K562 (cell line): ENCODE measurements at regions not wholly inside any gene's neighbourhood (a gene's known extent, or its start where the extent isn't known, plus 50 kb on each side); places are given as distances from the start of the nearest gene placed in this dataset.

Source experiments
- CHD4 ChIP-seq: fragments of 200-600 bp; sonication (generic); IDR thresholded peaks from 3 replicates; pipeline ENCODE4 v1.6.1; 2012; ENCODE audit warnings: low read depth, mild to moderate bottlenecking, mixed read lengths, low read length, inconsistent platforms; ENCODE audit not compliant: insufficient read depth, insufficient replicate concordance, poor library complexity, severe bottlenecking
- ETV5 ChIP-seq: sonication (generic); formaldehyde crosslinking; IDR thresholded peaks from 2 replicates; pipeline ENCODE4 v1.4.0; 2020; ENCODE audit warnings: low read depth, mild to moderate bottlenecking, missing genetic modification reagents
- HNRNPK ChIP-seq: fragments of 200-400 bp; formaldehyde crosslinking; IDR thresholded peaks from one replicate; pipeline ENCODE4 v1.6.1; 2018; ENCODE audit warnings: mild to moderate bottlenecking, low read depth, low read length; ENCODE audit not compliant: poor library complexity, severe bottlenecking
- KLF1 ChIP-seq: fragments of 450-650 bp; IDR thresholded peaks from 2 replicates; pipeline ENCODE4 v1.6.1; 2016; ENCODE audit warnings: missing genetic modification characterization, missing compliant biosample characterization
- MEIS2 ChIP-seq: fragments of 450-650 bp; IDR thresholded peaks from 2 replicates; pipeline ENCODE4 v1.6.1; 2014; ENCODE audit warnings: mild to moderate bottlenecking; ENCODE audit not compliant: partially characterized antibody
- MYNN ChIP-seq, 2 experiments: sonication (generic); formaldehyde crosslinking in 1 of 2; IDR thresholded peaks; 2 replicates each; pipeline versions ENCODE4 v1.5.0 to v1.6.1; 2016 to 2020; ENCODE audit warnings: antibody characterized with exemption in 1 of 2, missing genetic modification reagents in 1 of 2
- NR4A1 ChIP-seq, 2 experiments: fragments of 250-450 bp in 1 of 2; fragments of 450-650 bp in 1 of 2; sonication (Bioruptor Pico) in 1 of 2; IDR thresholded peaks; 2 replicates each; pipeline versions ENCODE4 v1.4.0 to v1.6.1; 2016 to 2020; ENCODE audit warnings: mild to moderate bottlenecking in 2 of 2, missing compliant biosample characterization in 1 of 2, missing genetic modification characterization in 1 of 2, moderate library complexity in 1 of 2
- PHTF2 ChIP-seq: fragments of 250-450 bp; sonication (Bioruptor Pico); IDR thresholded peaks from 2 replicates; pipeline ENCODE4 v1.5.0; 2021; ENCODE audit warnings: mild to moderate bottlenecking
- RAD51 ChIP-seq: fragments of 450-650 bp; IDR thresholded peaks from 2 replicates; pipeline ENCODE4 v1.7.1; 2016; ENCODE audit warnings: low read depth, mild to moderate bottlenecking, borderline replicate concordance
- TAF1 ChIP-seq: IDR thresholded peaks from 2 replicates; pipeline ENCODE4 v1.6.1; 2011; ENCODE audit warnings: mild to moderate bottlenecking, low read length, moderate library complexity; ENCODE audit not compliant: insufficient read depth, control insufficient read depth, severe bottlenecking; ENCODE audit errors: extremely low read depth
- TBP ChIP-seq: optimal IDR thresholded peaks from 2 replicates; pipeline ENCODE3; 2011; ENCODE audit warnings: low read depth, low read length, improper control_type of control experiment
- ZNF785 ChIP-seq: fragments of 250-450 bp; sonication (Bioruptor Pico); IDR thresholded peaks from 2 replicates; pipeline ENCODE4 v1.4.0; 2020; ENCODE audit warnings: mild to moderate bottlenecking
- ZZZ3 ChIP-seq: fragments of 450-650 bp; IDR thresholded peaks from 2 replicates; pipeline ENCODE4 v1.6.1; 2016; ENCODE audit warnings: antibody characterized with exemption, mild to moderate bottlenecking, moderate library complexity
- TF ChIP-seq, protein P1 (sequence below), 2 experiments: fragments of 450-650 bp; IDR thresholded peaks; 2 replicates each; pipeline ENCODE4 v1.6.1; 2018; ENCODE audit warnings: mild to moderate bottlenecking in 2 of 2, low read depth in 1 of 2; ENCODE audit not compliant: partially characterized antibody in 2 of 2
- TF ChIP-seq, protein P2 (sequence below): IDR thresholded peaks from 2 replicates; pipeline ENCODE4 v1.6.1; 2011; ENCODE audit warnings: borderline replicate concordance, low read depth, mild to moderate bottlenecking, moderate library complexity, low read length; ENCODE audit not compliant: insufficient read depth, poor library complexity, severe bottlenecking
- TF ChIP-seq, protein P3 (sequence below): sonication (generic); formaldehyde crosslinking; IDR thresholded peaks from 2 replicates; pipeline ENCODE4 v1.9.0; 2022; ENCODE audit warnings: mild to moderate bottlenecking, missing genetic modification reagents
- TF ChIP-seq, protein P4 (sequence below): IDR thresholded peaks from 2 replicates; pipeline ENCODE4 v1.6.1; 2016; ENCODE audit warnings: missing genetic modification characterization, missing compliant biosample characterization

DNA sequence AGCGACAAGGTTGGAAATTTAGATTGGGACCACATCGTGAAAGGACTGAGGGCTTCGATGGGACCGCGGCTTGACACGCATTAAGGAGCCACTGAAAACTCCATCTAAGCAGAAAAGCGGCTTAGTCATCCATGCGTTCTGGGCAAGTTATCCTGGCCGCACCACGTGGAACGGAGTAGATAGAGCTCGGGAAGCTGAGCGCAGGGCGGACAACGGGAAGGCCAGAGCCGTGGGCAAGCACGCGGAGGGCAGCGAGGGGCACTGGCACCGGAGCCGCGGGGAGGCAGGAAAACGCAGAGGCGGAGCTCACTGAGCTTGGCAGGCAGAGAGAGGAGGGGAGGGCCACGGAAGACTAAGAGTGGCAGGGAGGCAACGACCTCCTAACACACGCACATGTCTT is 61.3 kb upstream of the VGLL4 start (continued):
- no peak for TF ChIP-seq TBP
- TF ChIP-seq, protein P1, sequence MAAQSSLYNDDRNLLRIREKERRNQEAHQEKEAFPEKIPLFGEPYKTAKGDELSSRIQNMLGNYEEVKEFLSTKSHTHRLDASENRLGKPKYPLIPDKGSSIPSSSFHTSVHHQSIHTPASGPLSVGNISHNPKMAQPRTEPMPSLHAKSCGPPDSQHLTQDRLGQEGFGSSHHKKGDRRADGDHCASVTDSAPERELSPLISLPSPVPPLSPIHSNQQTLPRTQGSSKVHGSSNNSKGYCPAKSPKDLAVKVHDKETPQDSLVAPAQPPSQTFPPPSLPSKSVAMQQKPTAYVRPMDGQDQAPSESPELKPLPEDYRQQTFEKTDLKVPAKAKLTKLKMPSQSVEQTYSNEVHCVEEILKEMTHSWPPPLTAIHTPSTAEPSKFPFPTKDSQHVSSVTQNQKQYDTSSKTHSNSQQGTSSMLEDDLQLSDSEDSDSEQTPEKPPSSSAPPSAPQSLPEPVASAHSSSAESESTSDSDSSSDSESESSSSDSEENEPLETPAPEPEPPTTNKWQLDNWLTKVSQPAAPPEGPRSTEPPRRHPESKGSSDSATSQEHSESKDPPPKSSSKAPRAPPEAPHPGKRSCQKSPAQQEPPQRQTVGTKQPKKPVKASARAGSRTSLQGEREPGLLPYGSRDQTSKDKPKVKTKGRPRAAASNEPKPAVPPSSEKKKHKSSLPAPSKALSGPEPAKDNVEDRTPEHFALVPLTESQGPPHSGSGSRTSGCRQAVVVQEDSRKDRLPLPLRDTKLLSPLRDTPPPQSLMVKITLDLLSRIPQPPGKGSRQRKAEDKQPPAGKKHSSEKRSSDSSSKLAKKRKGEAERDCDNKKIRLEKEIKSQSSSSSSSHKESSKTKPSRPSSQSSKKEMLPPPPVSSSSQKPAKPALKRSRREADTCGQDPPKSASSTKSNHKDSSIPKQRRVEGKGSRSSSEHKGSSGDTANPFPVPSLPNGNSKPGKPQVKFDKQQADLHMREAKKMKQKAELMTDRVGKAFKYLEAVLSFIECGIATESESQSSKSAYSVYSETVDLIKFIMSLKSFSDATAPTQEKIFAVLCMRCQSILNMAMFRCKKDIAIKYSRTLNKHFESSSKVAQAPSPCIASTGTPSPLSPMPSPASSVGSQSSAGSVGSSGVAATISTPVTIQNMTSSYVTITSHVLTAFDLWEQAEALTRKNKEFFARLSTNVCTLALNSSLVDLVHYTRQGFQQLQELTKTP (IDR thresholded peaks at IDR 0.05; ENCODE audit: low read depth in 1 of 2, partially characterized antibody in 2 of 2) = no peak
- TF ChIP-seq ETV5 (CRISPR knock-in tag) = no peak
- TF ChIP-seq MEIS2 = no peak
- TF ChIP-seq, protein P2, sequence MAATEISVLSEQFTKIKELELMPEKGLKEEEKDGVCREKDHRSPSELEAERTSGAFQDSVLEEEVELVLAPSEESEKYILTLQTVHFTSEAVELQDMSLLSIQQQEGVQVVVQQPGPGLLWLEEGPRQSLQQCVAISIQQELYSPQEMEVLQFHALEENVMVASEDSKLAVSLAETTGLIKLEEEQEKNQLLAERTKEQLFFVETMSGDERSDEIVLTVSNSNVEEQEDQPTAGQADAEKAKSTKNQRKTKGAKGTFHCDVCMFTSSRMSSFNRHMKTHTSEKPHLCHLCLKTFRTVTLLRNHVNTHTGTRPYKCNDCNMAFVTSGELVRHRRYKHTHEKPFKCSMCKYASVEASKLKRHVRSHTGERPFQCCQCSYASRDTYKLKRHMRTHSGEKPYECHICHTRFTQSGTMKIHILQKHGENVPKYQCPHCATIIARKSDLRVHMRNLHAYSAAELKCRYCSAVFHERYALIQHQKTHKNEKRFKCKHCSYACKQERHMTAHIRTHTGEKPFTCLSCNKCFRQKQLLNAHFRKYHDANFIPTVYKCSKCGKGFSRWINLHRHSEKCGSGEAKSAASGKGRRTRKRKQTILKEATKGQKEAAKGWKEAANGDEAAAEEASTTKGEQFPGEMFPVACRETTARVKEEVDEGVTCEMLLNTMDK = no peak
- no peak for TF ChIP-seq TAF1
- no peak for TF ChIP-seq HNRNPK
- TF ChIP-seq ZNF785 (CRISPR knock-in tag) = no peak
- no peak for TF ChIP-seq PHTF2
- TF ChIP-seq CHD4 = no peak
- TF ChIP-seq, protein P3, sequence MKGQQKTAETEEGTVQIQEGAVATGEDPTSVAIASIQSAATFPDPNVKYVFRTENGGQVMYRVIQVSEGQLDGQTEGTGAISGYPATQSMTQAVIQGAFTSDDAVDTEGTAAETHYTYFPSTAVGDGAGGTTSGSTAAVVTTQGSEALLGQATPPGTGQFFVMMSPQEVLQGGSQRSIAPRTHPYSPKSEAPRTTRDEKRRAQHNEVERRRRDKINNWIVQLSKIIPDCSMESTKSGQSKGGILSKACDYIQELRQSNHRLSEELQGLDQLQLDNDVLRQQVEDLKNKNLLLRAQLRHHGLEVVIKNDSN (CRISPR knock-in tag) = 0 out of 2 replicates have a peak, but pooled peaks have one; percentile 32
- no peak for TF ChIP-seq MYNN (IDR thresholded peaks at IDR 0.05)
- no peak for TF ChIP-seq MYNN (CRISPR knock-in tag; IDR thresholded peaks at IDR 0.05)
- TF ChIP-seq RAD51 = peak; percentile 14; the same call in 1 of the 2 replicates
- no peak for TF ChIP-seq KLF1
- TF ChIP-seq, protein P4, sequence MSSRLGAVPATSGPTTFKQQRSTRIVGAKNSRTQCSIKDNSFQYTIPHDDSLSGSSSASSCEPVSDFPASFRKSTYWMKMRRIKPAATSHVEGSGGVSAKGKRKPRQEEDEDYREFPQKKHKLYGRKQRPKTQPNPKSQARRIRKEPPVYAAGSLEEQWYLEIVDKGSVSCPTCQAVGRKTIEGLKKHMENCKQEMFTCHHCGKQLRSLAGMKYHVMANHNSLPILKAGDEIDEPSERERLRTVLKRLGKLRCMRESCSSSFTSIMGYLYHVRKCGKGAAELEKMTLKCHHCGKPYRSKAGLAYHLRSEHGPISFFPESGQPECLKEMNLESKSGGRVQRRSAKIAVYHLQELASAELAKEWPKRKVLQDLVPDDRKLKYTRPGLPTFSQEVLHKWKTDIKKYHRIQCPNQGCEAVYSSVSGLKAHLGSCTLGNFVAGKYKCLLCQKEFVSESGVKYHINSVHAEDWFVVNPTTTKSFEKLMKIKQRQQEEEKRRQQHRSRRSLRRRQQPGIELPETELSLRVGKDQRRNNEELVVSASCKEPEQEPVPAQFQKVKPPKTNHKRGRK (tag) = no peak
- TF ChIP-seq NR4A1 (CRISPR knock-in tag; IDR thresholded peaks at IDR 0.05) = no peak
- peak; percentile 26; the same call in 1 of the 2 replicates for TF ChIP-seq NR4A1 (tag; IDR thresholded peaks at IDR 0.05)
- no peak for TF ChIP-seq ZZZ3
